ENCODE measurements at regions not wholly inside any gene's neighbourhood (a gene's known extent, or its start where the extent isn't known, plus 50 kb on each side); places are given as distances from the start of the nearest gene placed in this dataset.

GRCh38 chr20:62545901-62546525, 70.2 kb upstream of the GATA5 start:
- TF ChIP-seq CTCF (IDR thresholded peaks at IDR 0.05; ENCODE audit: control insufficient read depth, extremely low read depth, insufficient read depth) = no peak
- no peak overlapping the region for H3K4me3 ChIP-seq (ENCODE audit: low read depth, low read length)
- DNase-seq (ENCODE audit: low read depth) = no peak

GRCh38 chr20:62546606-62547005, 70.8 kb upstream of the GATA5 start:
- no peak for TF ChIP-seq CTCF (IDR thresholded peaks at IDR 0.05; ENCODE audit: control insufficient read depth, extremely low read depth, insufficient read depth)
- DNase-seq (ENCODE audit: low read depth) = no peak
- no peak overlapping the region for H3K4me3 ChIP-seq (ENCODE audit: low read depth, low read length)

GRCh38 chr20:62547364-62547763, 71.6 kb upstream of the GATA5 start:
- no peak for TF ChIP-seq CTCF (IDR thresholded peaks at IDR 0.05; ENCODE audit: control insufficient read depth, extremely low read depth, insufficient read depth)
- DNase-seq (ENCODE audit: low read depth) = no peak
- no peak overlapping the region for H3K4me3 ChIP-seq (ENCODE audit: low read depth, low read length)

- DNase-seq (ENCODE audit: low read depth) = no peak
- no peak for TF ChIP-seq CTCF (IDR thresholded peaks at IDR 0.05; ENCODE audit: control insufficient read depth, extremely low read depth, insufficient read depth)
- no peak overlapping the region for H3K4me3 ChIP-seq (ENCODE audit: low read depth, low read length)
Measured at GRCh38 chr20:62548471-62548870, 72.7 kb upstream of the GATA5 start.

- DNase-seq (ENCODE audit: low read depth) = no peak
- no peak overlapping the region for H3K4me3 ChIP-seq (ENCODE audit: low read depth, low read length)
- TF ChIP-seq CTCF (IDR thresholded peaks at IDR 0.05; ENCODE audit: control insufficient read depth, extremely low read depth, insufficient read depth) = no peak
Measured at GRCh38 chr20:62549029-62549428, 73.2 kb upstream of the GATA5 start.

GRCh38 chr20:62549499-62550086, 73.8 kb upstream of the GATA5 start:
- TF ChIP-seq CTCF (IDR thresholded peaks at IDR 0.05; ENCODE audit: control insufficient read depth, extremely low read depth, insufficient read depth) = no peak
- H3K4me3 ChIP-seq (ENCODE audit: low read depth, low read length) = no peak overlapping the region
- no peak for DNase-seq (ENCODE audit: low read depth)
